SK-N-MC (cell line): ENCODE measurements at regions not wholly inside any gene's neighbourhood (a gene's known extent, or its start where the extent isn't known, plus 50 kb on each side); places are given as distances from the start of the nearest gene placed in this dataset.

Source experiments
- DNase-seq: peaks from one replicate; pipeline ENCODE4 v3.0.0-alpha.2; 2011; ENCODE audit warnings: low read depth, low spot score
- H3K27ac ChIP-seq: fragments of 200-600 bp; sonication (generic); 2 replicates; pipeline ENCODE4 v1.5.1; 2016; ENCODE audit warnings: mixed run types
- H3K36me3 ChIP-seq: fragments of 200-600 bp; sonication (generic); 2 replicates; pipeline ENCODE4 v1.6.1; 2017; ENCODE audit warnings: antibody characterized with exemption, low read length, mixed read lengths; ENCODE audit not compliant: insufficient read depth
- H3K4me3 ChIP-seq: fragments of 200-600 bp; sonication (generic); 2 replicates; pipeline ENCODE4 v1.5.1; 2016
- H3K9ac ChIP-seq: fragments of 200-600 bp; sonication (generic); 2 replicates; pipeline ENCODE4 v1.8.0; 2017; ENCODE audit warnings: mixed run types, mixed read lengths; ENCODE audit not compliant: insufficient read length
- H3K9me3 ChIP-seq: fragments of 200-600 bp; sonication (generic); 2 replicates; pipeline ENCODE4 v1.6.1; 2017; ENCODE audit warnings: low read depth, mild to moderate bottlenecking, antibody characterized with exemption, low read length, moderate library complexity, mixed read lengths
- EZH2 ChIP-seq: fragments of 200-600 bp; sonication (generic); IDR thresholded peaks from one replicate; pipeline ENCODE4 v1.6.1; 2017; ENCODE audit warnings: antibody characterized with exemption
- FOXP2 ChIP-seq: optimal IDR thresholded peaks from 2 replicates; pipeline ENCODE3; 2011; ENCODE audit warnings: mild to moderate bottlenecking, moderate library complexity; ENCODE audit not compliant: insufficient read depth; ENCODE audit errors: extremely low read length, control extremely low read depth
- POLR2AphosphoS5 ChIP-seq: IDR thresholded peaks from 2 replicates; pipeline ENCODE4 v1.6.1; 2012; ENCODE audit warnings: mild to moderate bottlenecking, low read depth, low read length, borderline replicate concordance

GRCh38 chr2:74070991-74071390, 76.7 kb downstream of the BOLA3 start:
- no peak for TF ChIP-seq EZH2
- no peak for TF ChIP-seq POLR2AphosphoS5
- no peak for TF ChIP-seq FOXP2
- no peaks in the 10 kb centered on the region for H3K9me3 ChIP-seq
- H3K27ac ChIP-seq, result no peak overlapping the region
- DNase-seq, result no peak
- H3K4me3 ChIP-seq, result no peak overlapping the region
- H3K36me3 ChIP-seq, result peaks cover 30% of the 10 kb centered on the region
- H3K9ac ChIP-seq, result no peak overlapping the region

GRCh38 chr2:74071426-74071825, 76.3 kb downstream of the BOLA3 start:
- no peak for DNase-seq
- no peak overlapping the region for H3K9ac ChIP-seq
- no peak overlapping the region for H3K4me3 ChIP-seq
- TF ChIP-seq EZH2 (no peak), POLR2AphosphoS5 (no peak), FOXP2 (no peak)
- H3K27ac ChIP-seq, result no peak overlapping the region
- H3K36me3 ChIP-seq, result peaks cover 30% of the 10 kb centered on the region
- no peaks in the 10 kb centered on the region for H3K9me3 ChIP-seq

- H3K4me3 ChIP-seq, result no peak overlapping the region
- DNase-seq, result no peak
- no peak for TF ChIP-seq EZH2
- TF ChIP-seq POLR2AphosphoS5, result no peak
- no peak for TF ChIP-seq FOXP2
- no peak overlapping the region for H3K9ac ChIP-seq
- no peak overlapping the region for H3K27ac ChIP-seq
- peaks cover 30% of the 10 kb centered on the region for H3K36me3 ChIP-seq
- no peaks in the 10 kb centered on the region for H3K9me3 ChIP-seq
Observed at GRCh38 chr2:74072565-74072964, 75.1 kb downstream of the BOLA3 start.

- peaks cover 28% of the 10 kb centered on the region for H3K36me3 ChIP-seq
- no peak overlapping the region for H3K4me3 ChIP-seq
- TF ChIP-seq POLR2AphosphoS5 (no peak), FOXP2 (no peak), EZH2 (no peak)
- no peak for DNase-seq
- no peak overlapping the region for H3K27ac ChIP-seq
- no peaks in the 10 kb centered on the region for H3K9me3 ChIP-seq
- no peak overlapping the region for H3K9ac ChIP-seq
Observed at GRCh38 chr2:74074487-74074886, 73.2 kb downstream of the BOLA3 start.

- TF ChIP-seq POLR2AphosphoS5 (no peak), FOXP2 (no peak), EZH2 (no peak)
- Histone ChIP-seq H3K9me3 (no peaks in the 10 kb centered on the region), H3K36me3 (peaks cover 29% of the 10 kb centered on the region), H3K4me3 (no peak overlapping the region), H3K27ac (peak overlapping the region; percentile 63; the same call in 1 of the 2 replicates), H3K9ac (no peak overlapping the region)
- no peak for DNase-seq
Observed at GRCh38 chr2:74076074-74076470, 71.6 kb downstream of the BOLA3 start.

- H3K27ac ChIP-seq, result peak overlapping the region; percentile 68; the same call in 1 of the 2 replicates
- H3K36me3 ChIP-seq, result peaks cover 40% of the 10 kb centered on the region
- H3K9me3 ChIP-seq, result no peaks in the 10 kb centered on the region
- TF ChIP-seq EZH2 (no peak), POLR2AphosphoS5 (no peak)
- DNase-seq, result no peak
- peak overlapping the region; percentile 58 for H3K9ac ChIP-seq
- peak overlapping the region; percentile 48 for H3K4me3 ChIP-seq
Observed at GRCh38 chr2:74077636-74078035, 70.1 kb downstream of the BOLA3 start.

GRCh38 chr2:74078466-74078865, 69.2 kb downstream of the BOLA3 start:
- TF ChIP-seq FOXP2 (no peak), EZH2 (no peak), POLR2AphosphoS5 (no peak)
- Histone ChIP-seq H3K27ac (0 out of 2 replicates have a peak overlapping the region, but pooled peaks have one; percentile 68), H3K4me3 (no peak overlapping the region), H3K9me3 (no peaks in the 10 kb centered on the region), H3K36me3 (peaks cover 40% of the 10 kb centered on the region), H3K9ac (peak overlapping the region; percentile 60)
- DNase-seq, result no peak

GRCh38 chr2:74079522-74080341, 68.0 kb downstream of the BOLA3 start:
- no peak for DNase-seq
- TF ChIP-seq FOXP2 (no peak), EZH2 (no peak), POLR2AphosphoS5 (no peak)

More at GRCh38 chr2:74079522-74080341, 68.0 kb downstream of the BOLA3 start:
- no peaks in the 10 kb centered on the region for H3K9me3 ChIP-seq
- H3K27ac ChIP-seq, result no peak overlapping the region
- no peak overlapping the region for H3K9ac ChIP-seq
- H3K36me3 ChIP-seq, result peaks cover 33% of the 10 kb centered on the region; the same call in 1 of the 2 replicates
- H3K4me3 ChIP-seq, result no peak overlapping the region
